HG03175 (cell line): ENCODE measurements at regions not wholly inside any gene's neighbourhood (a gene's known extent, or its start where the extent isn't known, plus 50 kb on each side); places are given as distances from the start of the nearest gene placed in this dataset.

Experiments
- ATAC-seq: cut with Tn5 transposase; IDR thresholded peaks from one replicate; pipeline ENCODE4 v1.9.1; 2021; ENCODE audit warnings: mild to moderate bottlenecking, moderate library complexity; ENCODE audit not compliant: unreplicated experiment

GRCh38 chr18:53665701-53666100, 558.8 kb downstream of the MBD2 start:
- no peak for ATAC-seq

- no peak for ATAC-seq
These were observed 559.9 kb downstream of the MBD2 start for GRCh38 chr18:53664575-53664974.

GRCh38 chr18:53660306-53660705, 564.2 kb downstream of the MBD2 start:
- no peak for ATAC-seq

GRCh38 chr18:53657257-53657656, 567.2 kb downstream of the MBD2 start:
- ATAC-seq: no peak

- ATAC-seq: no peak
These were observed 574.8 kb downstream of the MBD2 start for GRCh38 chr18:53649621-53650020.

- ATAC-seq: no peak
These were observed 579.5 kb downstream of the MBD2 start for GRCh38 chr18:53644799-53645471.

- no peak for ATAC-seq
These were observed 584.8 kb downstream of the MBD2 start for GRCh38 chr18:53639687-53640086.

- no peak for ATAC-seq
These were observed 595.1 kb downstream of the MBD2 start for GRCh38 chr18:53629337-53629736.

- no peak for ATAC-seq
These were observed 598.4 kb downstream of the MBD2 start for GRCh38 chr18:53625997-53626599.

GRCh38 chr18:53610957-53611356, 613.5 kb downstream of the MBD2 start:
- ATAC-seq: no peak

GRCh38 chr18:53606792-53607191, 617.7 kb downstream of the MBD2 start:
- no peak for ATAC-seq

GRCh38 chr18:53605198-53605597, 619.3 kb downstream of the MBD2 start:
- ATAC-seq: no peak

GRCh38 chr18:53603276-53603675, 621.2 kb downstream of the MBD2 start:
- no peak for ATAC-seq

- ATAC-seq: no peak
These were observed 623.1 kb downstream of the MBD2 start for GRCh38 chr18:53601344-53601743.

GRCh38 chr18:53586923-53587322, 637.5 kb downstream of the MBD2 start:
- no peak for ATAC-seq
